GM06990 (cell line): ENCODE measurements at regions not wholly inside any gene's neighbourhood (a gene's known extent, or its start where the extent isn't known, plus 50 kb on each side); places are given as distances from the start of the nearest gene placed in this dataset.

ENCODE experiments used
- DNase-seq: peaks from one replicate; pipeline ENCODE4 v3.0.0-alpha.2; 2011; ENCODE audit not compliant: insufficient read length; ENCODE audit errors: extremely low read depth
- H3K27me3 ChIP-seq: replicated peaks from 2 replicates; pipeline ENCODE4 v1.6.0; 2011; ENCODE audit warnings: low read length; ENCODE audit not compliant: control insufficient read depth, insufficient read depth
- H3K36me3 ChIP-seq: 2 replicates; pipeline ENCODE4 v1.5.1; 2011; ENCODE audit warnings: low read length; ENCODE audit not compliant: control insufficient read depth, insufficient read depth
- H3K4me3 ChIP-seq: replicated peaks from 2 replicates; pipeline ENCODE4 v1.5.1; 2011; ENCODE audit warnings: low read depth, mild to moderate bottlenecking, control low read depth, low read length
- CTCF ChIP-seq: IDR thresholded peaks from 2 replicates; pipeline ENCODE4 v1.5.1; 2011; ENCODE audit warnings: low read length, control low read depth, mild to moderate bottlenecking, inconsistent platforms; ENCODE audit not compliant: insufficient read depth, poor library complexity, severe bottlenecking

GRCh38 chr13:31972453-31972852 is 59.1 kb upstream of the FRY start:
- Histone ChIP-seq H3K36me3 (no peaks in the 10 kb centered on the region), H3K4me3 (no peak overlapping the region), H3K27me3 (no peaks in the 10 kb centered on the region)
- TF ChIP-seq CTCF, result no peak
- no peak for DNase-seq

GRCh38 chr13:31978021-31978420 is 53.6 kb upstream of the FRY start:
- no peak for TF ChIP-seq CTCF
- H3K27me3 ChIP-seq, result no peaks in the 10 kb centered on the region
- no peak overlapping the region for H3K4me3 ChIP-seq
- no peaks in the 10 kb centered on the region for H3K36me3 ChIP-seq
- no peak for DNase-seq

GRCh38 chr13:31980830-31981229 is 50.7 kb upstream of the FRY start:
- no peaks in the 10 kb centered on the region for H3K36me3 ChIP-seq
- no peak overlapping the region for H3K4me3 ChIP-seq
- TF ChIP-seq CTCF, result no peak
- no peak for DNase-seq
- H3K27me3 ChIP-seq, result no peaks in the 10 kb centered on the region
